MM.1S (cell line): ENCODE measurements at regions not wholly inside any gene's neighbourhood (a gene's known extent, or its start where the extent isn't known, plus 50 kb on each side); places are given as distances from the start of the nearest gene placed in this dataset.

Source experiments
- DNase-seq: peaks from one replicate; pipeline ENCODE4 v3.0.0-alpha.2; 2015
- H2AFZ ChIP-seq: fragments of 300-600 bp; sonication (generic); 2 replicates; pipeline ENCODE4 v1.6.0; 2016; ENCODE audit warnings: antibody characterized with exemption, low read length
- H3F3A ChIP-seq: fragments of 300-600 bp; sonication (generic); 2 replicates; pipeline ENCODE4 v1.6.1; 2016; ENCODE audit warnings: mild to moderate bottlenecking, antibody characterized with exemption, low read length, moderate library complexity, mixed read lengths; ENCODE audit not compliant: insufficient read depth
- H3K27ac ChIP-seq: fragments of 300-600 bp; sonication (generic); 2 replicates; pipeline ENCODE4 v1.5.1; 2016; ENCODE audit warnings: mild to moderate bottlenecking, low read length
- H3K27me3 ChIP-seq: fragments of 300-600 bp; sonication (generic); replicated peaks from 2 replicates; pipeline ENCODE4 v1.6.0; 2016; ENCODE audit warnings: low read length; ENCODE audit not compliant: insufficient read depth
- H3K36me3 ChIP-seq: fragments of 300-600 bp; sonication (generic); replicated peaks from 2 replicates; pipeline ENCODE4 v1.6.1; 2016; ENCODE audit warnings: mild to moderate bottlenecking, low read length, mixed read lengths; ENCODE audit not compliant: insufficient read depth
- H3K4me1 ChIP-seq: fragments of 300-600 bp; sonication (generic); 2 replicates; pipeline ENCODE4 v1.6.1; 2016; ENCODE audit warnings: low read length, mixed read lengths
- H3K4me2 ChIP-seq: fragments of 300-600 bp; sonication (generic); 2 replicates; pipeline ENCODE4 v1.6.0; 2016; ENCODE audit warnings: low read depth, low read length
- H3K4me3 ChIP-seq: fragments of 300-600 bp; sonication (generic); 2 replicates; pipeline ENCODE4 v1.5.1; 2016; ENCODE audit warnings: low read length, mixed read lengths
- H3K79me2 ChIP-seq: fragments of 300-600 bp; sonication (generic); 2 replicates; pipeline ENCODE4 v1.6.1; 2016; ENCODE audit warnings: mixed run types, low read length, mixed read lengths
- H3K9ac ChIP-seq: fragments of 300-600 bp; sonication (generic); 2 replicates; pipeline ENCODE4 v1.6.1; 2016; ENCODE audit warnings: low read length, mixed read lengths
- H3K9me2 ChIP-seq: fragments of 300-600 bp; sonication (generic); replicated peaks from 2 replicates; pipeline ENCODE4 v1.6.1; 2016; ENCODE audit warnings: mild to moderate bottlenecking, low read length, mixed read lengths; ENCODE audit not compliant: insufficient read depth
- H3K9me3 ChIP-seq: fragments of 300-600 bp; sonication (generic); replicated peaks from 2 replicates; pipeline ENCODE4 v1.6.1; 2016; ENCODE audit warnings: mild to moderate bottlenecking, low read length, mixed read lengths; ENCODE audit not compliant: insufficient read depth
- H4K20me1 ChIP-seq: fragments of 300-600 bp; sonication (generic); 2 replicates; pipeline ENCODE4 v1.6.1; 2016; ENCODE audit warnings: mild to moderate bottlenecking, low read length, moderate library complexity, mixed read lengths; ENCODE audit not compliant: insufficient read depth
- EZH2 ChIP-seq: fragments of 300-600 bp; sonication (generic); optimal IDR thresholded peaks from 2 replicates; pipeline ENCODE3; 2017; ENCODE audit warnings: low read depth, mild to moderate bottlenecking, antibody characterized with exemption, low read length, mixed read lengths
- EZH2phosphoT487 ChIP-seq: fragments of 300-600 bp; sonication (generic); IDR thresholded peaks from 2 replicates; pipeline ENCODE4 v1.6.1; 2018; ENCODE audit warnings: antibody characterized with exemption, low read length
- TF ChIP-seq, protein P1 (sequence below): fragments of 300-600 bp; sonication (generic); IDR thresholded peaks from 2 replicates; pipeline ENCODE4 v1.5.1; 2016; ENCODE audit warnings: antibody characterized with exemption, low read length, mixed read lengths

DNA sequence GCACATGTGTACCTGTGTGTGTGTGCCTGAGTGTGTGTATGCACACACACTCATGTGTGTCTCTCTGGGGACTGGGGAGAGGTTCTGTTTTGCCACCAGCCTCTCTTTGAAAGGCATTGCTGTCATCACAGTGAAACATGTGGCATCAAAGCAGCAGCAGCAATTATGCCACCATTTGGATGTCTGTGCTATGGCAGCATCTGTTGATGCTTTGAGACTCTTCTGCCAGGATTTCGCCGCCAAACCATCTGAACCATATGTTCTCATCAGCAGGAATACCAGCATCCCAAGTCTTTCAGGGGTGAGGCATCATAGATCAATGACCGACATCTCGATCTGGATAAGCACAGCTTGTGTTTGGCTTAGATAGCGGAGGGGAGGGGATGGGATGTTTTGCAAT is 168.6 kb downstream of the FAT3 start:
- no peaks in the 10 kb centered on the region for H3K36me3 ChIP-seq
- no peak for TF ChIP-seq EZH2phosphoT487
- TF ChIP-seq, protein P1, sequence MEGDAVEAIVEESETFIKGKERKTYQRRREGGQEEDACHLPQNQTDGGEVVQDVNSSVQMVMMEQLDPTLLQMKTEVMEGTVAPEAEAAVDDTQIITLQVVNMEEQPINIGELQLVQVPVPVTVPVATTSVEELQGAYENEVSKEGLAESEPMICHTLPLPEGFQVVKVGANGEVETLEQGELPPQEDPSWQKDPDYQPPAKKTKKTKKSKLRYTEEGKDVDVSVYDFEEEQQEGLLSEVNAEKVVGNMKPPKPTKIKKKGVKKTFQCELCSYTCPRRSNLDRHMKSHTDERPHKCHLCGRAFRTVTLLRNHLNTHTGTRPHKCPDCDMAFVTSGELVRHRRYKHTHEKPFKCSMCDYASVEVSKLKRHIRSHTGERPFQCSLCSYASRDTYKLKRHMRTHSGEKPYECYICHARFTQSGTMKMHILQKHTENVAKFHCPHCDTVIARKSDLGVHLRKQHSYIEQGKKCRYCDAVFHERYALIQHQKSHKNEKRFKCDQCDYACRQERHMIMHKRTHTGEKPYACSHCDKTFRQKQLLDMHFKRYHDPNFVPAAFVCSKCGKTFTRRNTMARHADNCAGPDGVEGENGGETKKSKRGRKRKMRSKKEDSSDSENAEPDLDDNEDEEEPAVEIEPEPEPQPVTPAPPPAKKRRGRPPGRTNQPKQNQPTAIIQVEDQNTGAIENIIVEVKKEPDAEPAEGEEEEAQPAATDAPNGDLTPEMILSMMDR, result no peak
- no peaks in the 10 kb centered on the region for H3K9me2 ChIP-seq
- H3F3A ChIP-seq, result no peaks in the 10 kb centered on the region
- H2AFZ ChIP-seq, result no peak overlapping the region
- no peaks in the 10 kb centered on the region for H3K4me1 ChIP-seq
- H3K4me3 ChIP-seq, result no peak overlapping the region
- H3K9ac ChIP-seq, result no peak overlapping the region
- no peaks in the 10 kb centered on the region for H4K20me1 ChIP-seq
- no peak for DNase-seq
- H3K27me3 ChIP-seq, result no peaks in the 10 kb centered on the region
- no peak overlapping the region for H3K4me2 ChIP-seq
- H3K9me3 ChIP-seq, result no peaks in the 10 kb centered on the region
- H3K27ac ChIP-seq, result no peak overlapping the region
- no peaks in the 10 kb centered on the region for H3K79me2 ChIP-seq

DNA sequence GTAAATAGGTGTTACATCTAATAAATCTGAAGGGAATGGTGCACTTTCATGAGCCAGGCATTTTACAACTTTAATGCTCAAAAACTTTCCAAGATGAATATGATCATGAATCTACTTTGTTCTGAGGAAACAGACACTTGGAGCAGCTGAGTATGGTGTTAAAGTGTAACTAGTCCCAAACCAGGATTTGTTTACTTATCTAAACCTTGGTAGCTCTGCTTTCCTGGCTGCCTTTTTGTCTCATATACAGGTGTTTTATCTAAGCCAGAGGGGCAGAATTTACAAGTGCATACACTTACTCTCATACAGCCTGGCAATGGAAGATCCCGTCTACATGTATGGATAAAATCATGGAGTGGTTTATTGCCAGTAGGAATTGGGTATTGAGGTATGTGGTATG is 171.5 kb downstream of the FAT3 start:
- H3K9ac ChIP-seq, result no peak overlapping the region
- H3K9me2 ChIP-seq, result no peaks in the 10 kb centered on the region
- no peak overlapping the region for H3K4me2 ChIP-seq
- no peaks in the 10 kb centered on the region for H3K79me2 ChIP-seq
- no peak overlapping the region for H3K27ac ChIP-seq
- no peak overlapping the region for H3K4me3 ChIP-seq
- no peaks in the 10 kb centered on the region for H3F3A ChIP-seq
- no peak overlapping the region for H2AFZ ChIP-seq
- no peaks in the 10 kb centered on the region for H3K27me3 ChIP-seq
- no peaks in the 10 kb centered on the region for H3K36me3 ChIP-seq
- DNase-seq, result no peak
- TF ChIP-seq EZH2 (no peak), EZH2phosphoT487 (no peak)
- TF ChIP-seq, protein P1, result no peak
- H3K4me1 ChIP-seq, result no peaks in the 10 kb centered on the region
- H3K9me3 ChIP-seq, result no peaks in the 10 kb centered on the region
- no peaks in the 10 kb centered on the region for H4K20me1 ChIP-seq

DNA sequence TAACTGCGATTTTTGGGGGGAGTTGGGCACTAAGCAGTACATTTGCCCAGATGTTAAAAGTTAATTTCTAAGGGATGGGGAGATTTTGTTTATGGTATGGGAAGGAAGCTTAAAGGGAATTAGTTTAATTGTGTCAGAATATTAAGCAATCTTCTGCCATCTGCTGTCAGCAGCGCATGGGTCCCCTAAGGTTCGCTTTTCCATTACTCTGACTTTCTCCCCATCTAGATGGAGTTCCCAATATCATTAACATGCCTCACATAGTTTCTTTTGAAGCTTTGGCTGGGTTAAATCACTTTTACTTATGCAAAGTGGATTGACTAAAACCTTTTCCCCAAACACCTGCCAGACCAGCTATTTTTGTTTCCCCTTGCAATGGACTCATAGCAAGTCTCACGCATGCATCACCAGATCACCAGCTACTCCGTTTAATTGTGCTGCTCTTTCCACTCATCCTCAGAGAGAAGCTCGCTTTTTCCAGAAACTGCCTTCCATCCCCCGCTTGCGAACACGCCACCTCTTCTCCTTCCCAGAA is 172.7 kb downstream of the FAT3 start:
- no peaks in the 10 kb centered on the region for H3K36me3 ChIP-seq
- H3K9ac ChIP-seq, result no peak overlapping the region
- no peaks in the 10 kb centered on the region for H3K79me2 ChIP-seq
- no peaks in the 10 kb centered on the region for H3K4me1 ChIP-seq
- no peaks in the 10 kb centered on the region for H3K9me3 ChIP-seq
- no peak overlapping the region for H3K4me2 ChIP-seq
- H3F3A ChIP-seq, result no peaks in the 10 kb centered on the region
- no peaks in the 10 kb centered on the region for H4K20me1 ChIP-seq
- no peak for DNase-seq
- H3K27ac ChIP-seq, result no peak overlapping the region
- H2AFZ ChIP-seq, result no peak overlapping the region
- no peaks in the 10 kb centered on the region for H3K27me3 ChIP-seq
- H3K4me3 ChIP-seq, result no peak overlapping the region
- TF ChIP-seq, protein P1, result no peak
- no peak for TF ChIP-seq EZH2phosphoT487
- no peaks in the 10 kb centered on the region for H3K9me2 ChIP-seq

DNA sequence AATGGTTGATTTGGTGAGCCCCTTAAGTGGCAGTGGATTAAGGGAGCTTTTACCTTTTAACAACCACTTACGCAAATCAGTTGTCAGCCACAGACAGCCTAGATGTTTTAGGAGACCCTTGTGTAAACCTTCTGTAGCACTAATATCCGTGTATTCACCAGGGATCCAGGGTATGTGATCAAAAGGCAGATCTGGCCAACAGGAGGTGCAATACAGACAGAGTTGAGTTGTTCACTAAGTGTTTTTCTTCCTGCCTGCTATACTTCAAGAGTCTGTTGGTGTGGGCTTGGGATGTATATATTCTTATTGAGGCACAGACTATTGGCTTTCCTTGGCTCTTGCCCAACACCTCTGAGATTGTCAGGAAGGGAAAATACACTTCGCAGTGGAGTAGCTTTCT is 175.1 kb downstream of the FAT3 start:
- Histone ChIP-seq H3K27ac (no peak overlapping the region), H4K20me1 (no peaks in the 10 kb centered on the region), H3K9me3 (no peaks in the 10 kb centered on the region), H3K9ac (no peak overlapping the region), H3K79me2 (no peaks in the 10 kb centered on the region), H3K27me3 (no peaks in the 10 kb centered on the region), H3F3A (no peaks in the 10 kb centered on the region), H3K4me2 (no peak overlapping the region), H3K4me1 (no peaks in the 10 kb centered on the region), H3K4me3 (no peak overlapping the region), H3K36me3 (no peaks in the 10 kb centered on the region), H3K9me2 (no peaks in the 10 kb centered on the region), H2AFZ (no peak overlapping the region)
- TF ChIP-seq EZH2, result no peak
- no peak for TF ChIP-seq EZH2phosphoT487
- TF ChIP-seq, protein P1, result no peak
- no peak for DNase-seq
